Renal cortex interstitium (tissue), 11 donors: ENCODE measurements at regions not wholly inside any gene's neighbourhood (a gene's known extent, or its start where the extent isn't known, plus 50 kb on each side); places are given as distances from the start of the nearest gene placed in this dataset.
A peak's percentile ranks its signal among the peaks of the same experiment; 100 is the strongest.
"Not testable (repeated sequence)": the region's sequence is repeated elsewhere in the genome, so short reads cannot be mapped to it uniquely, and the experiment has no call there.

Experiments
- DNase-seq, 11 donors: peaks; one replicate each; pipeline ENCODE4 v3.0.0-alpha.2; 2013; ENCODE audit warnings: low read depth in 9 of 11, low spot score in 4 of 11; ENCODE audit errors: extremely low read depth in 1 of 11

DNA sequence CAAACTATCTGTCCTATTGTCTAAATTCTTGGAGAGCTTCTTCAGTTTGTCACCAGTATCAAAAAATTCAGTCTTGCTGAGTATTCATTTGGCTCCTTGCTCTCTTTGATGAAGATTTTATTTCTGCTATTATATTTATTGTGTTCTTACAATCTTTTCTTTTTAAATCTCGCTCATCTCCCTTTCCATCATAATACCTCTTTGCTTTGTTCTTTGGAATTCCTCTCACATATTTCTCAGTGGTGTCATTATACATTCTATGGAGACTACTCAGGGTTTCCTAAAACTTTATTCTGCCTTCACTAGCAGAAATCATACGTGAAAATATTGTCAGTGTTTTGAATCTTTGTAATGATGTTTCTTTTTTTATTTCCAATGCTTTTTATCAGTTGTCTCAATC, 445.2 kb upstream of the ID4 start:
- DNase-seq, result no peak

GRCh38 chr6:19394051-19394450, 443.1 kb upstream of the ID4 start:
- no peak for DNase-seq

- no peak for DNase-seq
Observed at GRCh38 chr6:19394687-19395086, 442.5 kb upstream of the ID4 start.

GRCh38 chr6:19395316-19395715, 441.9 kb upstream of the ID4 start:
- DNase-seq, result no peak

- no peak for DNase-seq
Observed at GRCh38 chr6:19399406-19399805, 437.8 kb upstream of the ID4 start.

- DNase-seq, result not testable (repeated sequence)
Observed at GRCh38 chr6:19404884-19405283, 432.3 kb upstream of the ID4 start.

DNA sequence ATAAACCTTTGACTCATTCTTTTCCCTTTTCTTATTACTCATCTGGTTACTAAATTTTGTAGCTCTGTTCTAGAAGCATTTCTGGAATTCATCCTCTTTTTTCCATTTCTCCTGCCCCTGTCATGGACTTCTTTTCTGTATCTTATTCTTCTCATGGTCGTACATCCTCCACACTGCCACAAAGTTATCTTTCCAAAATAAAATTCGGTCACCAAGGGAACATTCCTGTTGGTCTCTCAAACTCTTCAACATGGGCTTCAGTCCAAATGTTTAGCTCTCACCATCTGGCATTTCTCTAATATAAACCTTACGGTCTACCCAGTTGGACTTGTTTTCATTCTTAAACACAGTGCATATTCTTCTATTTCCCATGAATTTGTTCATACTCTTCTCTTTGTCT, 428.8 kb upstream of the ID4 start:
- no peak for DNase-seq

- peak in 2 of 11 donors; percentile 3 to 24 for DNase-seq
Observed at GRCh38 chr6:19410481-19410880, 426.7 kb upstream of the ID4 start.

GRCh38 chr6:19413323-19413722, 423.8 kb upstream of the ID4 start:
- DNase-seq, result no peak

DNA sequence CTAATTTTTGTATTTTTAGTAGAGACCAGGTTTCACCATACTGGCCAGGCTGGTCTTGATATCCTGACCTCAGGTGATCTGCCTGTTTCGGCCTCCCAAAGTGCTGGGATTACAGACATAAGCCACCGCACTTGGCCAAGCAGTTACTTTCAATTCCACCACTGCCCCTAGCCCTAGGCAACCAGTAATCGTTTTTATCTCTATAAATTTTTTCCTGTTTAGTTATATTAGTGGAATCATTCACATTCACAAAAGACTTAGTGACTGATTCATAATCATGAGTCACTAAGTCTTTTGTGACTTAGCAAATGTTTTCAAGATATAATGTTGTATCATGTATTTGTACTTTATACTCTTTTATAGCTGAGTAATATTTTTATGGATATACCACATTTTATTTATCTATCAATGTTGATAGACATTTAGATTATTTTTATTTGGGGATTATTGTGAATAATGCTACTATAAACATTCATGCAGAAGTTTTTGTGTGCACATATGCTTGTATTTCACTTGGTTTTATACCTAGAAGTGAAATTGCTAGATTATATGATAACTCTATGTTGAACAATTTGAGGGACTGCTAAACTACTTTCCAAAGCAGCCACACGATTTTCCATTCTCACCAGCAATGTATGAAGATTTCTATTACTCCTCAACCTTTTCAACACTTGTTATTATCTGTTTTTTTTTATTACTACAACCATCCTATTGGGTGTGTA, 421.4 kb upstream of the ID4 start:
- DNase-seq, result no peak

GRCh38 chr6:19416811-19417210, 420.4 kb upstream of the ID4 start:
- no peak for DNase-seq

DNA sequence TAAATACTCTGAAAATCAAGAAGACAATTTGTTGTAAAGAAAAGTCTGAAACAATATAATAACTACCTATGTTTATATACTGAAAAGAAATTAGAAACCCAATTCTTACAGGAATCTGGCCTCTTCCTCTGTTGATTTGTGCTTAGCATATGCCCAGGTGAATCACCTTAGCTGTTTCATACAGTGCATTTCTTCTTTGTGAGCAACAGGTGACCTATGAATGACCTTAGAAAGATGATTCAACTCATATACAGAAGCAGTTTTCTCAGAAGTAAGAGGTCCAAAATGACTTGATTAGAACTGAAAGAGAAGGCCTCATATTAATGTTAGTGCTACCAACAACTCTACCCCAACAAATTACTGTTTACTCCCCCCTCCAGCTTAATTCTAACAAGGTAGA, 419.5 kb upstream of the ID4 start:
- DNase-seq, result no peak

GRCh38 chr6:19424853-19425252, 412.3 kb upstream of the ID4 start:
- DNase-seq, result no peak

- no peak for DNase-seq
Observed at GRCh38 chr6:19427548-19427947, 409.6 kb upstream of the ID4 start.

GRCh38 chr6:19432966-19433498, 404.1 kb upstream of the ID4 start:
- no peak for DNase-seq

- no peak for DNase-seq
Observed at GRCh38 chr6:19434065-19434464, 403.1 kb upstream of the ID4 start.

- DNase-seq, result no peak
Observed at GRCh38 chr6:19435755-19436154, 401.4 kb upstream of the ID4 start.

DNA sequence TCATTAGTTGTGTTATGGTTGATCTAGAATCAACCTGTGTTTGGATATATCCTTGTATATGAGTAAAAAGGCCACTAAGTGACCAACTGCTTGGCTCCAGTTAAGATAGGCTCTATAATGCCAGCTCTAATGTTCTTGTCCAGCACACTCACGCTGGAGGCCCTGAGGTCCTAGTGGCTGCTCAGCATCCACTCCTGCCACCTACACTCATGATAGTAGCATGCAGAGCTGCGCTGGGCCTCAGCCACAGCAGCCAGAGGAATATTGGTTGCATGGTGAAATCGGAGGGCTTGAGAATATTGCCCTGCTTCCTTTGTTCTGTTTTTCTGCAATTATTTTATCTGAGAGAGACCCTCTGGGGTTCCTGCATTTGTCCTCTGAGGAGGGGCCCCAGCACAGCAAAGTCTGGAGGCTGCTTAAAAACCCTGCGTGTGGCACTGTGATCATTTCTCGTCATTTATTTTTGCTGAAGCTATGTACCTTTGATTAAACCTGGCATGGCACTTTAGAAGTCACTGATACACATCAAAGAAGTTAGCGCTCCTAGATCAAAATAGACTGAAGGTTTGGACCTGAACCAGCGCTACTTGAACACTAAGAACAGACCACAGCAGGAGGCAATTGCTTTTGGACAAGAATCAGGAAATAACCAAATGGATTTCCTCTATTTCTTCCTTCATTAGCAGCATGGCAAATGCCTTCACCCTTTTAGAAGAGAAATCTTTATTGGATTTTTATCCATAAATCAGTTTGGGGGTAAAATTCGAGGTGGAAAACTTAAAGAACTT, 398.4 kb upstream of the ID4 start:
- DNase-seq, result no peak

GRCh38 chr6:19440531-19440930, 396.6 kb upstream of the ID4 start:
- DNase-seq, result no peak

DNA sequence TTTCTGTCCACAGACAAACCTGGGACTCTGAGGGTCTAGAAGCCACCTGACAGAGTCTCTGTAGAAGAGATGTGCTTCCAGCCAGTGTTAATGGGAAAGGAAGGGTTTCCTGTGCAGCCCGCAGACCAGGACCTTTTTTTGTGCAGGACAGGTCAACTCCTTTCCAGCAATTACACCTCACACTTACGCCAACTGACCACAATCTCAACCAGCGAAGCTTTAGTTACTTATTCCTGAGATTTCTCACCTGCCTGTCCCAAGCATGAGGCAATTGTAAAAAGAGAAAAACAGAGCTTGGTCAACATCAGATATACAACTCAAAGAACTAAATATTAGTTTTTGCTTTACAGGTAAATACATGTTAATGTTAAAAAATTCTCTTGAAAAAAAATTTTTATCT, 393.8 kb upstream of the ID4 start:
- DNase-seq, result no peak

GRCh38 chr6:19444041-19444440, 393.1 kb upstream of the ID4 start:
- DNase-seq, result no peak
